MM.1S (cell line): ENCODE measurements at regions not wholly inside any gene's neighbourhood (a gene's known extent, or its start where the extent isn't known, plus 50 kb on each side); places are given as distances from the start of the nearest gene placed in this dataset.

Experiments
- DNase-seq: peaks from one replicate; pipeline ENCODE4 v3.0.0-alpha.2; 2015
- H2AFZ ChIP-seq: fragments of 300-600 bp; sonication (generic); 2 replicates; pipeline ENCODE4 v1.6.0; 2016; ENCODE audit warnings: antibody characterized with exemption, low read length
- H3F3A ChIP-seq: fragments of 300-600 bp; sonication (generic); 2 replicates; pipeline ENCODE4 v1.6.1; 2016; ENCODE audit warnings: mild to moderate bottlenecking, antibody characterized with exemption, low read length, moderate library complexity, mixed read lengths; ENCODE audit not compliant: insufficient read depth
- H3K27ac ChIP-seq: fragments of 300-600 bp; sonication (generic); 2 replicates; pipeline ENCODE4 v1.5.1; 2016; ENCODE audit warnings: mild to moderate bottlenecking, low read length
- H3K27me3 ChIP-seq: fragments of 300-600 bp; sonication (generic); replicated peaks from 2 replicates; pipeline ENCODE4 v1.6.0; 2016; ENCODE audit warnings: low read length; ENCODE audit not compliant: insufficient read depth
- H3K36me3 ChIP-seq: fragments of 300-600 bp; sonication (generic); replicated peaks from 2 replicates; pipeline ENCODE4 v1.6.1; 2016; ENCODE audit warnings: mild to moderate bottlenecking, low read length, mixed read lengths; ENCODE audit not compliant: insufficient read depth
- H3K4me1 ChIP-seq: fragments of 300-600 bp; sonication (generic); 2 replicates; pipeline ENCODE4 v1.6.1; 2016; ENCODE audit warnings: low read length, mixed read lengths
- H3K4me2 ChIP-seq: fragments of 300-600 bp; sonication (generic); 2 replicates; pipeline ENCODE4 v1.6.0; 2016; ENCODE audit warnings: low read depth, low read length
- H3K4me3 ChIP-seq: fragments of 300-600 bp; sonication (generic); 2 replicates; pipeline ENCODE4 v1.5.1; 2016; ENCODE audit warnings: low read length, mixed read lengths
- H3K79me2 ChIP-seq: fragments of 300-600 bp; sonication (generic); 2 replicates; pipeline ENCODE4 v1.6.1; 2016; ENCODE audit warnings: mixed run types, low read length, mixed read lengths
- H3K9ac ChIP-seq: fragments of 300-600 bp; sonication (generic); 2 replicates; pipeline ENCODE4 v1.6.1; 2016; ENCODE audit warnings: low read length, mixed read lengths
- H3K9me2 ChIP-seq: fragments of 300-600 bp; sonication (generic); replicated peaks from 2 replicates; pipeline ENCODE4 v1.6.1; 2016; ENCODE audit warnings: mild to moderate bottlenecking, low read length, mixed read lengths; ENCODE audit not compliant: insufficient read depth
- H3K9me3 ChIP-seq: fragments of 300-600 bp; sonication (generic); replicated peaks from 2 replicates; pipeline ENCODE4 v1.6.1; 2016; ENCODE audit warnings: mild to moderate bottlenecking, low read length, mixed read lengths; ENCODE audit not compliant: insufficient read depth
- H4K20me1 ChIP-seq: fragments of 300-600 bp; sonication (generic); 2 replicates; pipeline ENCODE4 v1.6.1; 2016; ENCODE audit warnings: mild to moderate bottlenecking, low read length, moderate library complexity, mixed read lengths; ENCODE audit not compliant: insufficient read depth
- EZH2 ChIP-seq: fragments of 300-600 bp; sonication (generic); optimal IDR thresholded peaks from 2 replicates; pipeline ENCODE3; 2017; ENCODE audit warnings: low read depth, mild to moderate bottlenecking, antibody characterized with exemption, low read length, mixed read lengths
- EZH2phosphoT487 ChIP-seq: fragments of 300-600 bp; sonication (generic); IDR thresholded peaks from 2 replicates; pipeline ENCODE4 v1.6.1; 2018; ENCODE audit warnings: antibody characterized with exemption, low read length
- TF ChIP-seq, protein P1 (sequence below): fragments of 300-600 bp; sonication (generic); IDR thresholded peaks from 2 replicates; pipeline ENCODE4 v1.5.1; 2016; ENCODE audit warnings: antibody characterized with exemption, low read length, mixed read lengths

DNA sequence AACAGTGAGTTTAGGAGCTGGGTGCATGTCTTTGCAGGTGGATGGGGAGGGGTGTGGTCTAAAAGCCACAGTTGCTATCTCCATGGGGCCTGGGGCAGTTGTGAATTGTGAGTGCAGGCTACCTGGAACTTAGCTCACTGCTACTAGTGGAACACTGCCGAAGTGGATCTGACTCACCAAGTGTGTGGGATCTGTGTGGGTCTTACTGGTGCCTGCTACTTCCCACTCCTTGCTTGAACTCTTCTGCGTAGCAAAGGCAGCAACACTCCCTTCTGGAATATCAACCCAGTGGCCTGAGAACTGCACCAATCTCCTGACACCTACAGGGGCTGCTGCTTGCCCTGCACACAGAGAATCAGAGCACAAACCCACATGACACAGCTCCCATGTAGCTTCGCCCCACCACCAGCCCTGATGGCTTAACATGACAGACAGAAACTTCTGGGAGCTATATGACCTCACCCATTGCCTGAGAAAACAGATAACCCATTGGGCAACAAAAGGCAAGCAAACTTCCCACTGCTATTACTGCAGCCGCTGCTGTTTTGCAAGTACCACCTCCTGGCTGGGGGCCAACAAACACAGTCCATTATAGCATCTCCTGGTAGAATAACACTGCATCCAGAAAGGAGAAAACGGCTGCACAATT lies 455.1 kb upstream of the DDX18 start:
- Histone ChIP-seq H3K79me2 (no peaks in the 10 kb centered on the region), H3K9me2 (no peaks in the 10 kb centered on the region), H3K4me1 (no peaks in the 10 kb centered on the region), H3K4me2 (no peak overlapping the region), H3K9ac (no peak overlapping the region), H3K36me3 (no peaks in the 10 kb centered on the region), H3K27ac (no peak overlapping the region), H3K27me3 (no peaks in the 10 kb centered on the region), H3F3A (no peaks in the 10 kb centered on the region), H2AFZ (no peak overlapping the region), H3K4me3 (no peak overlapping the region), H4K20me1 (no peaks in the 10 kb centered on the region), H3K9me3 (no peaks in the 10 kb centered on the region)
- TF ChIP-seq EZH2: no peak
- TF ChIP-seq, protein P1, sequence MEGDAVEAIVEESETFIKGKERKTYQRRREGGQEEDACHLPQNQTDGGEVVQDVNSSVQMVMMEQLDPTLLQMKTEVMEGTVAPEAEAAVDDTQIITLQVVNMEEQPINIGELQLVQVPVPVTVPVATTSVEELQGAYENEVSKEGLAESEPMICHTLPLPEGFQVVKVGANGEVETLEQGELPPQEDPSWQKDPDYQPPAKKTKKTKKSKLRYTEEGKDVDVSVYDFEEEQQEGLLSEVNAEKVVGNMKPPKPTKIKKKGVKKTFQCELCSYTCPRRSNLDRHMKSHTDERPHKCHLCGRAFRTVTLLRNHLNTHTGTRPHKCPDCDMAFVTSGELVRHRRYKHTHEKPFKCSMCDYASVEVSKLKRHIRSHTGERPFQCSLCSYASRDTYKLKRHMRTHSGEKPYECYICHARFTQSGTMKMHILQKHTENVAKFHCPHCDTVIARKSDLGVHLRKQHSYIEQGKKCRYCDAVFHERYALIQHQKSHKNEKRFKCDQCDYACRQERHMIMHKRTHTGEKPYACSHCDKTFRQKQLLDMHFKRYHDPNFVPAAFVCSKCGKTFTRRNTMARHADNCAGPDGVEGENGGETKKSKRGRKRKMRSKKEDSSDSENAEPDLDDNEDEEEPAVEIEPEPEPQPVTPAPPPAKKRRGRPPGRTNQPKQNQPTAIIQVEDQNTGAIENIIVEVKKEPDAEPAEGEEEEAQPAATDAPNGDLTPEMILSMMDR: no peak
- TF ChIP-seq EZH2phosphoT487: no peak
- no peak for DNase-seq

DNA sequence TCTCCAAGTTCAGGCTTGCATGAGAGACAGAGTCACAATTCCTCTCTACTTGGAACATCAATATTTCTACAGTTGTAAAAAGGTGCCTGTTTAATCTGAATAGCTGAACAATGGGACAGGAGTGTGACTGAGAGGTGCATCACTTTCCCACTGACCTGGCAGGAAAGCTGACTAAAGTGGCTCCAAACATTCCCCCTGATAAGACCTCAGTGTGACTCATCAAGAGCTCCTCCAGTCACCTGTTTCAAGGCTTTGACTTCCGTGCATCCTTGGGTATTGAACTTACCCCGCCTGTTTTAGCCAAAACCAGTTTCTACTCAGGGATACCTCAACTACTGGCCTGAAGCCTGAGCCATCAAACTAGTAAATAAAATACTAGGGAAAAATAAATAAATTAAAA lies 453.9 kb upstream of the DDX18 start:
- Histone ChIP-seq H3K27ac (no peak overlapping the region), H3K79me2 (no peaks in the 10 kb centered on the region), H3F3A (no peaks in the 10 kb centered on the region), H3K4me2 (no peak overlapping the region), H2AFZ (no peak overlapping the region), H3K9me3 (no peaks in the 10 kb centered on the region), H4K20me1 (no peaks in the 10 kb centered on the region), H3K9ac (no peak overlapping the region), H3K9me2 (no peaks in the 10 kb centered on the region), H3K36me3 (no peaks in the 10 kb centered on the region), H3K4me1 (no peaks in the 10 kb centered on the region), H3K4me3 (no peak overlapping the region), H3K27me3 (no peaks in the 10 kb centered on the region)
- no peak for DNase-seq
- TF ChIP-seq EZH2 (no peak), EZH2phosphoT487 (no peak)
- TF ChIP-seq, protein P1: no peak

DNA sequence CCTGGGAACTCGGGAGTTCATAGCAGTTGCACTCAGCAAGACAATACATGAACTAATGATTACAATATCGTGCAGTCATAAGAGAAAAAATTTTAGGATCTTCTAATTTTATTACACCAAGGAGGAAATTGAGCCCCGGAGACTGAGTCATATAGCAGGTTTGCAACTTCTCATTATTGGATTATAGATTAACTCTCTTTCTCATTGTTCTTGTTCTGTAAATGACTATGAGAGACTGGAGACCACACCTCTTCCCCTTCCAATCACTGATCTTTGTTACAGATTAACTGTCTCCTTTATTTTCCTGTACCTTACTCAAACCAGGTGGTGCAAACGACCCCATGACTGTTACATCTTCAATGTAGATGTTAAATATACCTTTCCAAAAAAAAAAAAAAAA lies 435.8 kb upstream of the DDX18 start:
- Histone ChIP-seq H3K27ac (no peak overlapping the region), H3K9me2 (no peaks in the 10 kb centered on the region), H2AFZ (no peak overlapping the region), H3K4me3 (no peak overlapping the region), H3K9me3 (no peaks in the 10 kb centered on the region; the same call in 1 of the 2 replicates), H3K4me1 (no peaks in the 10 kb centered on the region), H3K27me3 (no peaks in the 10 kb centered on the region), H4K20me1 (no peaks in the 10 kb centered on the region), H3K79me2 (no peaks in the 10 kb centered on the region), H3K36me3 (no peaks in the 10 kb centered on the region), H3K4me2 (no peak overlapping the region), H3K9ac (no peak overlapping the region), H3F3A (no peaks in the 10 kb centered on the region)
- TF ChIP-seq EZH2phosphoT487: no peak
- TF ChIP-seq EZH2: no peak
- TF ChIP-seq, protein P1: no peak
- no peak for DNase-seq
